Ovary (tissue), 7 donors: ENCODE measurements at regions not wholly inside any gene's neighbourhood (a gene's known extent, or its start where the extent isn't known, plus 50 kb on each side); places are given as distances from the start of the nearest gene placed in this dataset.
"Not testable (repeated sequence)": the region's sequence is repeated elsewhere in the genome, so short reads cannot be mapped to it uniquely, and the experiment has no call there.

Experiments
- DNase-seq, 5 donors: peaks; one replicate each; pipeline ENCODE4 v3.0.0-alpha.2; 2019 to 2020
- H3K27ac ChIP-seq, 2 donors: fragments of 200-600 bp; one replicate each; pipeline versions ENCODE4 v1.5.1 to v1.8.0; 2019 to 2022
- H3K27me3 ChIP-seq: fragments of 200-600 bp; one replicate; pipeline ENCODE4 v1.8.0; 2022
- H3K36me3 ChIP-seq: fragments of 200-600 bp; sonication (generic); one replicate; pipeline ENCODE4 v1.5.1; 2019
- H3K4me1 ChIP-seq: one replicate; pipeline ENCODE4 v1.8.1; 2013; ENCODE audit warnings: mild to moderate bottlenecking, moderate library complexity; ENCODE audit not compliant: insufficient read depth
- H3K4me3 ChIP-seq: fragments of 200-600 bp; sonication (generic); one replicate; pipeline ENCODE4 v1.5.1; 2017
- H3K9me3 ChIP-seq, 2 donors: fragments of 200-600 bp in 1 of 2; sonication (generic) in 1 of 2; one replicate each; pipeline versions ENCODE4 v1.5.1 to v1.8.1; 2013 to 2019; ENCODE audit warnings: mild to moderate bottlenecking in 1 of 2, moderate library complexity in 1 of 2
- CTCF ChIP-seq, 3 donors: fragments of 450-650 bp in 2 of 3; fragments of 200-600 bp in 1 of 3; IDR thresholded peaks; one replicate each; pipeline versions ENCODE4 v1.5.1 to v1.8.0; 2016 to 2022; ENCODE audit warnings: antibody characterized with exemption in 3 of 3, mild to moderate bottlenecking in 1 of 3
- EP300 ChIP-seq: sonication (generic); formaldehyde crosslinking; IDR thresholded peaks from one replicate; pipeline ENCODE4 v1.6.1; 2017; ENCODE audit warnings: antibody characterized with exemption
- POLR2A ChIP-seq: fragments of 450-650 bp; IDR thresholded peaks from one replicate; pipeline ENCODE4 v1.6.1; 2017; ENCODE audit warnings: antibody characterized with exemption, mild to moderate bottlenecking, moderate library complexity
- WGBS, 3 donors: extraction: QIAGEN DNeasy Blood & Tissue Kit in 1 of 3; methylation state at CpG; one replicate each; pipeline versions ENCODE4 v1.1.5 to v1.1.7; 2013 to 2017; 5-methylcytosine and 5-hydroxymethylcytosine counted together
- intact Hi-C, 4 donors: fragments of 100-400 bp; cut with DNase I; formaldehyde crosslinking; loops; one replicate each; pipeline versions ENCODE4 v1.11.0 to v1.15.1; 2022 to 2023
- donor health status: DM: no; HTN: no; CAD: no; lungs with moderate emphysema.
- donor health status: DM: no; HTN: no; CAD: no.
- donor health status: Bipolar disorder and iron deficiency.
- donor health status: DM: no; HTN: no; CAD: no.
- donor health status: DM: yes; HTN: yes; CAD: no.

DNA sequence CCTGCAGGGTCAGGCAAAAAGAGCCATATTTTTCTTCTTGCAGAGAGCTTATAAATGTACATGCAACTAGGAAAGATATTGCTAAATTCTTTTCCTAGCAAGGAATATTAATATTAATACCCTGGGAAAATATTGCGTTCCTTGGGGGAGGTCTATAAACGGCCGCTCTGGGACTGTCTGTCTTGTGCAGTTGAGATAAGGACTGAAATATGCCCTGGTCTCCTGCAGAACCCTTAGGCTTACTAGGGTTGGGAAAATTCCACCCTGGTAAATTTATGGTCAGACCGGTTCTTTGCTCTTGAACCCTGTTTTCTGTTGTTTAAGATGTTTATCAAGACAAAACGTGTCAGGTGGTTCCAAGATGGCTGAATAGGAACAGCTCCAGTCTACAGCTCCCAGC lies 121.3 kb upstream of the CARMIL1 start:
- Histone ChIP-seq H3K4me3 (no peak overlapping the region), H3K4me1 (no peaks in the 10 kb centered on the region), H3K27ac (no peak overlapping the region), H3K27me3 (no peaks in the 10 kb centered on the region), H3K9me3 (no peaks in the 10 kb centered on the region), H3K36me3 (no peaks in the 10 kb centered on the region)
- no peak for TF ChIP-seq POLR2A
- no peak for TF ChIP-seq CTCF (IDR thresholded peaks at IDR 0.05)
- TF ChIP-seq EP300 = no peak
- intact Hi-C loops = no loop called here
- WGBS, 3 donors = 87 to 95% (median 92%) methylated on average over 5 of the region's 5 CpGs
- DNase-seq = no peak

DNA sequence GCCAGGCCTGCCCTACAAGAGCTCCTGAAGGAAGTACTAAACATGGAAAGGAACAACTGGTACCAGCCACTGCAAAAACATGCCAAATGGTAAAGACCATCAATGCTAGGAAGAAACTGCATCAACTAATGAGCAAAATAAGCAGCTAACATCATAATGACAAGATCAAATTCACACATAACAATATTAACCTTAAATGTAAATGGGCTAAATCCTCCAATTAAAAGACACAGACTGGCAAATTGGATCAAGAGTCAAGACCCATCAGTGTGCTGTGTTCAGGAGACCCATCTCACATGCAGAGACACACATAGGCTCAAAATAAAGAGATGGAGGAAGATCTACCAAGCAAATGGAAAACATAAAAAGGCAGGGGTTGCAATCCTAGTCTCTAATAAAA lies 119.0 kb upstream of the CARMIL1 start:
- H3K36me3 ChIP-seq, DNase-seq, intact Hi-C loops, H3K4me3 ChIP-seq, H3K9me3 ChIP-seq, H3K27ac ChIP-seq, H3K4me1 ChIP-seq, H3K27me3 ChIP-seq: not testable (repeated sequence)

DNA sequence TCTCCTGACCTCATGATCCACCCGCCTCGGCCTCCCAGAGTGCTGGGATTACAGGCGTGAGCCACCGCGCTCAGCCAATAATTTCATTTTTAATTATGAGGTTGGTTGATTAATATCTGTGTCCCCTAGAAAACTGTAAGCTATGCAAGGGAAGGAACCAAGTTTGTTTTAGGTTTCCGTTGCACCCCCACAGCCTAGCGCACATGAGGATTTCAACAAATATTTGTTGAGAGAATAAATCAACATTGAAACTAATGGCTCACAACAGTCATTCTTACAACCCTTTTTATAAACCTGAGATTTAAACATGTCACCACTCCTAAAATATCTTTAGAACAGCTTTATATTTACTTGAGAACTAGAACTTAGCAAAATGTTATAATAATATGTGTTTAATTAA lies 114.0 kb upstream of the CARMIL1 start:
- Histone ChIP-seq H3K4me1 (peaks cover 2% of the 10 kb centered on the region), H3K9me3 (no peaks in the 10 kb centered on the region), H3K27me3 (no peaks in the 10 kb centered on the region), H3K27ac (no peak overlapping the region), H3K4me3 (no peak overlapping the region), H3K36me3 (no peaks in the 10 kb centered on the region)
- intact Hi-C loops = no loop called here
- 95 to 98% (median 96%) methylated on average over 7 of the region's 7 CpGs for WGBS, 3 donors
- TF ChIP-seq POLR2A = no peak
- no peak for TF ChIP-seq EP300
- TF ChIP-seq CTCF (IDR thresholded peaks at IDR 0.05) = no peak
- no peak for DNase-seq

DNA sequence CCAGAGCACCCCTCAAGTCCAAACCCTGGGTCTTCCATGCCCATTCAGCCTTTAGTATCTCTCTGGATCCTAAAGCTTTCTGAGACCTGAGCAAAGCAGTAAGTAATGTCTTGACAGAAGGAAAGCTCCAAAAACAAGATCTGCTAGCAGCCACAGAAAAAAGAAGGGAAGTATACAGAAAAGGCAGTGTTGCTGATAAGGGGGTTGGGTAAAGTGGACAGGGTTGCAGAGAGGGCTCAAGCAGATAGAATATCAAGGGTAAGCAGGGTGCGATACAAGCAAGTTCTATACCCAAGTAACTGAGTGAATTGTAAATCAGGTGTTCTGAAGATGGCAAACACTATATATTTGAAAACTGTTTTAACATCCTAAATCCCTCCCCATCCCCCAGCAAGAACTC lies 113.4 kb upstream of the CARMIL1 start:
- intact Hi-C loops = no loop called here
- 87 to 95% (median 94%) methylated on average over 1 of the region's 1 CpG for WGBS, 3 donors
- Histone ChIP-seq H3K27me3 (no peaks in the 10 kb centered on the region), H3K27ac (no peak overlapping the region), H3K4me1 (peaks cover 2% of the 10 kb centered on the region), H3K9me3 (no peaks in the 10 kb centered on the region), H3K4me3 (no peak overlapping the region), H3K36me3 (no peaks in the 10 kb centered on the region)
- DNase-seq = no peak
- TF ChIP-seq EP300 = no peak
- no peak for TF ChIP-seq CTCF (IDR thresholded peaks at IDR 0.05)
- no peak for TF ChIP-seq POLR2A

- Histone ChIP-seq H3K4me3 (no peak overlapping the region), H3K27ac (no peak overlapping the region), H3K4me1 (peaks cover 2% of the 10 kb centered on the region), H3K9me3 (no peaks in the 10 kb centered on the region), H3K27me3 (no peaks in the 10 kb centered on the region), H3K36me3 (no peaks in the 10 kb centered on the region)
- WGBS, 3 donors = 73 to 84% (median 79%) methylated on average over 6 of the region's 6 CpGs
- intact Hi-C loops = no loop called here
- no peak for DNase-seq
- TF ChIP-seq CTCF (IDR thresholded peaks at IDR 0.05) (no peak), EP300 (no peak), POLR2A (no peak)
These were observed 112.0 kb upstream of the CARMIL1 start for GRCh38 chr6:25166955-25167748.
